Kasumi-1 (cell line): ENCODE measurements at regions not wholly inside any gene's neighbourhood (a gene's known extent, or its start where the extent isn't known, plus 50 kb on each side); places are given as distances from the start of the nearest gene placed in this dataset.
A peak's percentile ranks its signal among the peaks of the same experiment; 100 is the strongest.

Source experiments
- DNase-seq, 2 experiments: peaks; one replicate each; lab custom pipeline; 2025; lab: John Stamatoyannopoulos, UW

DNA sequence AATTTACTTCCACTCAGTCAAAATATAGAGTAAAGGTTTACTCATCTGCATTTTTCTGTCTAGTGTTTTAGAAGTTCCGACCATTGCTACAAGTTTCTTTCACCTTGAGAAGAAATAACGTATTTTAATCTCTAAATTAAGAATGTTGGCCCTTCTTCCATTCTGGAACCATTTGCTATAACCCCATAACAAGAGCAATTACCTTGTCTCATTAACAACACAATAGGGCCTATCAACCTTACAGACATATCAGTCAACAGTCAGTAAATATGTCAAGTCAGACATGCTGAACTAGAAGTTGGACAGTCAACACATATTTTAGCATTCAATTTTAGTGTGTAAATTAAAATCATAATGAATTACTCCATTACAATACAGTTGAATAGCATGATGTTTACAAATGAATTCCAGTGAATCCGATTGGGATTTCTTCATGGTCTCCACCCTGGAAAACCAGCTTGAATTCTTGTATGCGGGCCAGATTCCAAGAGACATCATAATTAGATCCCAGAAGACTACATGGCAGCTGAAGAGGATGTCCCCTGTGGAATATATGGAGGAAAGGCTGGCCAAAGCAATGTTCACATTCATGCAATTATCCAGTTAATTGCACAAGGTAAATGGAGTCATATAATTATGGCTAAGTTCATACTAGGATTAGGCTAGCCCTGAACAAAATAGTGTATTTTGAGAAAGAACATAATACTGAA, 196.2 kb upstream of the TARS1 start:
- DNase-seq: no peak

DNA sequence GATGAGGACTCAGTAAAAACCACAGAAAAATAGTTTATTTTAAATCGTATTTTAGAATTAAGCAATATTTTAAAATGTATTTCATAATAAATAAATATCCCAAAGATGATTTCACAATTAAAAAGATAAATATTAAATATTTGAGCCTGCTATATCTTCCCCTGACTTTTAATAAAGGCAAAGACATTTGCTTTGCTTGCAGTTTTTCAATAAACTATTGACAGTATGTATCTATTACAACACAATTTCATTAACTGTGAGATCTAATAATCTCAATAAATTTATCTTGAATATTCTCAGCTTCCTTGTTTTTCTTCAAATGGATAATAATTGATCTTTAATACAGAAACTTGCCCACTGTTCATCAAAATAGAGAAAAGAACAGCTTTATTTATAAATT, 186.2 kb upstream of the TARS1 start:
- DNase-seq: no peak

DNA sequence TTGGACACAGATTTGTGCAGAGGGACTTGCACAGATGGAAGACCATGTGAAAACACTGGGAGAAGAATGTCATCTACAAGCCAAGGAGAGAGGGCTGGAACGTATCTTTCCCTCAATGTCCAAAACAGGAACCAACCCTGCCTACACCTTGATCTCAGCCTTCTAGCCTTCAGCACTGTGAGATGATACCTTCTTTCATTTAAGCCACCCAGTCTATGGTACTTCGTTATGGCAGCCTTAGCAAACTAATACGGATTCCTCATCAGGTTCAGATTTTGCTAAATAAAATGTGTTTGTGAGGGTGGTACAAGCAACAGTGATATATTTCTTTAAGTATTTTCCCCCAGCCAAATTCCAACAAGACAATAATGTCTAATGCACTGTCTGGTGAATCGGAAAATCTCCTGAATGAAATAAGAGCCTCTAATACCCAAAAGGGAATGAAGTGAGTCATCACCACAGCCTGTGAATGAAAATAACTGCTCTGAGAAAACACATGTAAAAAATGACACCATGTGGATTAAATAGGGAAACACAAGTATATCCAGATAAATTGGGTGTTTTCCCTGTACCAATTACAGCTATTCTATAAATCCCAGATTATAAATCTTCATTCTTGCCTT, 182.8 kb upstream of the TARS1 start:
- DNase-seq: peak; percentile 5 to 20

DNA sequence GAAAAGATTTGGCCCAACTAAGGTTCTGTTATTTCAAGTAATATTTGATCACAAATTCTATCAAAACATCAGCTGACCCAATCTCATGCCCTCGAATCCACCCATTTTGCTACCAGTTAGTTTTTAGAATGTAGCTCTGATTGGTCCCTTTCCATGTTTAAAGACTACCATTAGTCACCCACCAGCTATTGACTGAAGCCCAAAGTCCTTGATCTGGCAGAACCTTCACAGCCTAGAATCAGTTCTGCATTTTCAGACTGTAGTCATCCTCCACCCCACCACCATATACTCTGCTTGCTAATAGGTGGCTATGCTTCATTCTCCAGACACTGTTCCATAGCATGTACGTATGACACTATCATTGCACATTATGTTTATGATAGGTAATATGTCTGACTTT, 182.2 kb upstream of the TARS1 start:
- DNase-seq: no peak

- no peak for DNase-seq
Observed at GRCh38 chr5:33260098-33260497, 180.7 kb upstream of the TARS1 start.

- no peak for DNase-seq
Observed at GRCh38 chr5:33261305-33261704, 179.5 kb upstream of the TARS1 start.

DNA sequence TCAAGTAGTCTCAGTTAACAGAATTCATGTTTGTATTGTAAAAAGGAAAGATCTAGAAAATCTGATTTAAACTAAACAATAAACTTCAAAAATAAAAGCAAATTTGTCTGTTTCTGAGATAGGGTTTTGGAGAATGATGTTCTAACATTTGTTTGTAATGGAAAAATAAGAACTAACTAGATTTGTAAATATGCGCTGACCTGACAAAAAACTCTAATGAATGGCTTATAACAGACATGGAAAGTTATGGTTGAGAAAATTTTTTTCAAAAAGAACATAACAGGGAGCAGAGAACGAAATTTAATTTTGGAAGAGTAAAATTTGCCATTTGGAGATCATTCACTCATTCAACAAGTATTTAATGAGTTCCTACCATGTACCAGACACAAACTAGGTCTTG, 179.0 kb upstream of the TARS1 start:
- no peak for DNase-seq

- DNase-seq: no peak
Observed at GRCh38 chr5:33267801-33268200, 173.0 kb upstream of the TARS1 start.

- no peak for DNase-seq
Observed at GRCh38 chr5:33268374-33268773, 172.4 kb upstream of the TARS1 start.

GRCh38 chr5:33270671-33271070, 170.1 kb upstream of the TARS1 start:
- no peak for DNase-seq

GRCh38 chr5:33271606-33272005, 169.2 kb upstream of the TARS1 start:
- DNase-seq: no peak

DNA sequence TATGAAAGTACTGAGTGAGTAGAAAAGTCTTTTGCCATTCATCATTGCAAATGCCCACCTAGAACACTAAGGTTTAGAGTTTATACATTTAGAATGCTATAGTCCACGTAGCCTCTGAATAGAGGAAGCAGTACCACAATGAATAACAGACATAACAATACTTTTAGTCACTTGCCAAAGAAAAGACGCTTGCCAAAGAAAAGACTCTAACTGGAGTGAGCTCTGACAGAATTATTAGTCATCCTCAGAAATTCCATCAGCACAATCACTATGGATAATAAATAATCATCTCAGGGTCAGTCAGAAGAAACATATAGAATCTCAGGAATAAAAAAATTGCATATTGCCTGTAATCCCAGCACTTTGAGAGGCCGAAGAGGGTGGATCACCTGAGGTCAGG, 168.5 kb upstream of the TARS1 start:
- DNase-seq: no peak

DNA sequence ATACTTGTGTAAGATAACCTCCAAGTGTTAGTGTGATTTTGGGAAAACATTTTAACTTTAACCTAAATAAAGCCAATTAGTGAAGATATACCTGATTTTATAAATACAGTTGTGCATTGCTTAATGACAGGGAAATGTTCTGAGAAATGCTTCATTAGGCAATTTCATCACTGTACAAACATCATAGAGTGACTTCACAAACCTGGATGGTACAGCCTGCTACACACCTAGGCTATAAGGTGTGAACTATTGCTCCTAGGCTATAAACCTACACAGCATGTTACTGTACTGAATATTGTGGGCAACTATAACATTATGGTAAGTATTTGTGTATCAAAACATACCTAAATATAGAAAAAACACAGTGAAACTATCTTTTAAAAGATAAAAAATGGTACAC, 166.8 kb upstream of the TARS1 start:
- no peak for DNase-seq

DNA sequence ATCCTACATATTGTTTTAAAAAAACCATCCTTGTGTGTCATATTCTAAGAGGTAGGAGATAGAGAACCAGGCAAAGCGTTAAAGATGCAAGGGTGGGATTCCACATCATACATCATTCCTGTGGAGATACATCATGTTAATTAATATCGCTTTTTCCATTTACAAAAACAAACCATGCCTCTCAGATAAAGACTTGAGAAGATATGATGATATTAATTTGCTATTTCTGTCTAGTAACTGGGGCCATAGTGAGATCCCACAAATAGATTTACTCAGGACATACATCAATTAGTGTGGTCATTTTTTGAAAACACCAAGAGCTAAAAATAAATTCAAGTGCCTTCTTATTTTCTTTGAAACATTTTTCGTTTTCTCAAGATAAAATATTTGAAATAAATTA, 165.4 kb upstream of the TARS1 start:
- no peak for DNase-seq

DNA sequence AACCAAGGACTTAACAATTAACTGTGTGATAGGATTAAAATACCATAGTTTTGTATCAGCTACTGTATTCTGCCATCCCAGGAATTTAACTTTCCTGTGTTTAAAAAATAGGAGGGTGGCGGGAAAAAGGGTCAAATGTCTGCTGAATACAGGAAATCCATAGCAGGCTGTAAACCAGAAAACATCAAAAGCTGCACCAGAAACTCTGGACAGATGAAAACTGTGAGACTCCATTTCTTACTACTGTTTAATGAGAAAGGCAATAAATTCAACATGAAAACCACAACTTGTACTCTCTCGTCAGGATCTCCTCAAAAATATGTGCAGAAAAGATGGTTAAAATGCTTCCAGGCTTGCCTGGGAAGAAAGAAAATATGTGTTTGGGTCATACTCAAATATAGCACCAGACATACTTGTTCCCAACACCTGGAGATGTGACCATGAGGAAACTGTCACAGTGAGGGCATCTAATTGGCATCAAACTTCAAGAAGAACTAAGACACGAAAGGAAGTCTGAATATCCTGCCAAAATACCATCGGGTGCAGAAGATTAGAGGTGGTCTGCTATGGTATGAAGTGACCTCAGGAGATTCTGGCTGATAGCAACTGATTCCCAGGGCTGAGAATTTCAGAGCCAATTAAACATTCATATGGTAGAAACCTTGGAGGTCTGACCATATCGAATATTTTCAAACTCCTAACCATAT, 164.7 kb upstream of the TARS1 start:
- DNase-seq: no peak

DNA sequence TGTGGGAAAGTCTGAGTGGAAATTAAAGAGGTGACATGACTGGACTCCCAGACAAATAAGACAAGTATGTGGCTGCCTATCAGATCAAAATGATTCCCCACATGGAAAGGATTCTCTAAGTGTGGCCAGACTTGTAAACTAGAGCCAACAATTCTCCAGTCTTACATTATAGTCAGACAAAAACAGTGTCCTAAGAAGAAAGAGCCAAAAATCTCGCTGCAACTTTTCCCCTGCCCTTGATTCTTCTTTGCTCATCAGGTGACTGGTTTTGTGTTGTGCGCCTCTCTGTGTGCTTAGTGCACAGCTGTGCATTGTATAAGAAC, 164.2 kb upstream of the TARS1 start:
- no peak for DNase-seq

GRCh38 chr5:33277061-33277650, 163.6 kb upstream of the TARS1 start:
- DNase-seq: no peak

DNA sequence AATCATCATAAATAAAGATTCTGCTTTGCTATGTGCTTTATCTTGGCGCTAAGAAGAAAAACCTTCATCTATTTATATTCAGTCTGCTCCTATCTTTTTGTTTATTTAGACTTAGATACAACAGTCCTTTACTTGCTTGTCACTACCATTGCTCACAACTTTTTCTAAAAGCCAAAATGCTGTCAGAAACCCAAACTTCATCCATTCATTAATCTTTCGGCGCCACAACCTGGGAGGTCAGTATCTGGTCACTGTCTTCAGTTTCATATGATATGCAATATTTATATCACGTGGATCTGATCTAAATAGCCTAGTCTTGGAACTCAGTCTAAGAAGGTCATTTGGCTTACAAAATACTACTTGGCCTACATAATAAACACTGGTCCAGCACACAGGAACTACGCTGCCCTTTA, 159.3 kb upstream of the TARS1 start:
- DNase-seq: no peak

- no peak for DNase-seq
Observed at GRCh38 chr5:33282157-33282556, 158.6 kb upstream of the TARS1 start.

DNA sequence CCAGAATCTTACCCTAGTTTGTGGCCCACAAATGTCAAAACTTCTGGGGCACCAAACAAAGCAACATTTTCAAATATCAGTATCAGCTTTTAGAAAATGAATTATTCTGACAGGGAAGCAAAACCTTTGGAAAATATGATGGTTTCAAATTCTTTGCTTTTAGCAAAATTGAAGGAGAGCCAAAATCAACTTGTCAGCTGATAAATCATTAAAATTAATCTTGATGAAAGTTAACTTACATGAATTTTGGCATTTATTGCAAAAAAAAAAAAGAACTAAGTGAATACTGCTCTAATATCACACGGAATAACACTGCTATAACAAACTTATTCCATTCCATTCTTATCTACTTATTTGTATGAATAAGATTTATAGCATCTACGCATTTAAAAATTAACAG, 158.1 kb upstream of the TARS1 start:
- no peak for DNase-seq

GRCh38 chr5:33283243-33283642, 157.5 kb upstream of the TARS1 start:
- DNase-seq: no peak

DNA sequence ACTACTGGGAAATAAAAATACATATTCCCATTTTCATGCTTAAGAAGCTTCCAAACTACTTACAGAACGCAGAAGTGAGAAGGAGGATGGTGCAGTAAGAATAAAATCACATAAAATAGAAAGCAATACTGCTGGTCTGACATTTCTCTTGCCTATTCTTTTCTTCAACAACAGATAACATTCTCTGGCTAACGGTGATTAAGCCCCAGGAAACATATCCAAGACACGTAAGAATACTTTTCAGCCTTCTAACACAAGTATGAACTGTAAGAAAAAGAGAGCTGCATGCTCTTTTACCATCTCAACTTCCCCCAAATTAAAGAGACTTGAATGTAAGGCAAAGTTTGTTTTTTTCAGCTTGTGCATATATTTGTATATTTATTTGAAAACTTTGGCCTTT, 156.1 kb upstream of the TARS1 start:
- DNase-seq: no peak

DNA sequence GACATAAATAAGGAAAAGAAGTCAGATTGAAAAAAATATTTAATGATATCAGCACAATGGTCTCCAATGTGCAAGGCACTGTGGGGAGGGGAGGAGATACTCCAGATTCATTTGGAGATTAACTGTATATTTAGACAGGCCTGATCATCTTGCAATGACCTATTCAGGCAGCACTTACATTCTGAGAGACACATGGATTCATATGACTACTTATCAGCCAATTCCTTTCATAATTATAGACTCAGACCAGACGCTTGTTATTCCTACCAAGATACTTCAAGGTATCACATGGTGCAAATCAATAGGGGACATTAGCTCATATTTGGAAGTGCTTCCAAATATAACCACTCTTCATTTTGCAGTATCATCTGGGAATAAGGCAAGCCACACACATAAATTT, 153.5 kb upstream of the TARS1 start:
- DNase-seq: no peak
